Suprapubic skin (tissue), 4 donors: ENCODE measurements at regions not wholly inside any gene's neighbourhood (a gene's known extent, or its start where the extent isn't known, plus 50 kb on each side); places are given as distances from the start of the nearest gene placed in this dataset.

Experiments
- CTCF ChIP-seq, 2 donors: fragments of 200-600 bp in 1 of 2; fragments of 450-650 bp in 1 of 2; sonication (generic) in 1 of 2; IDR thresholded peaks; one replicate each; pipeline ENCODE4 v1.5.1; 2016 to 2019; ENCODE audit warnings: antibody characterized with exemption in 2 of 2, mild to moderate bottlenecking in 1 of 2, moderate library complexity in 1 of 2
- EP300 ChIP-seq: sonication (generic); formaldehyde crosslinking; IDR thresholded peaks from one replicate; pipeline ENCODE4 v1.6.1; 2017; ENCODE audit warnings: antibody characterized with exemption
- POLR2A ChIP-seq, 2 donors: fragments of 450-650 bp; IDR thresholded peaks; one replicate each; pipeline ENCODE4 v1.6.1; 2017; ENCODE audit warnings: antibody characterized with exemption in 2 of 2, mild to moderate bottlenecking in 2 of 2, moderate library complexity in 2 of 2
- POLR2AphosphoS5 ChIP-seq, 3 donors: sonication (generic); formaldehyde crosslinking; IDR thresholded peaks; one replicate each; pipeline ENCODE4 v1.6.1; 2017; ENCODE audit warnings: antibody characterized with exemption in 3 of 3

- TF ChIP-seq EP300, result no peak
- TF ChIP-seq POLR2A (IDR thresholded peaks at IDR 0.05), result no peak
- no peak for TF ChIP-seq CTCF (IDR thresholded peaks at IDR 0.05)
- no peak for TF ChIP-seq POLR2AphosphoS5 (IDR thresholded peaks at IDR 0.05)
Measured at GRCh38 chr10:62590306-62590705, 214.2 kb upstream of the ADO start.
